ENCODE measurements at regions not wholly inside any gene's neighbourhood (a gene's known extent, or its start where the extent isn't known, plus 50 kb on each side); places are given as distances from the start of the nearest gene placed in this dataset.

DNA sequence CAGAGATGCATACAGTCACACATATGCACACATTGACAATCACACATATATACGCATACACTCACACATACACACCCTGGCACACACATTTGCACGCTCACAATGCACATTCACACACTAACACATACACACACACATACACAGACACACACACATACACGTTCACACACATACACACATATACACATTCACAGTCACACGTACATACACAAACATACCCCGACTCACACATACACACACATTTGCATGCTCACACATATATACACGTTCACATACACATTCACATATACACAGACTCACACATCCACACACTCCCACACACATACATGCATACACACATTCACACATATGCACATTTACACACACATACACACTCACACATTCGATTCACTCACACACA is 366.8 kb upstream of the ID4 start:
- TF ChIP-seq CTCF (conservative IDR thresholded peaks at IDR 0.05) (no peak), ZFX (IDR thresholded peaks at IDR 0.05) (no peak)
- H3K27ac ChIP-seq: no peak overlapping the region; the same call in 1 of the 2 replicates

DNA sequence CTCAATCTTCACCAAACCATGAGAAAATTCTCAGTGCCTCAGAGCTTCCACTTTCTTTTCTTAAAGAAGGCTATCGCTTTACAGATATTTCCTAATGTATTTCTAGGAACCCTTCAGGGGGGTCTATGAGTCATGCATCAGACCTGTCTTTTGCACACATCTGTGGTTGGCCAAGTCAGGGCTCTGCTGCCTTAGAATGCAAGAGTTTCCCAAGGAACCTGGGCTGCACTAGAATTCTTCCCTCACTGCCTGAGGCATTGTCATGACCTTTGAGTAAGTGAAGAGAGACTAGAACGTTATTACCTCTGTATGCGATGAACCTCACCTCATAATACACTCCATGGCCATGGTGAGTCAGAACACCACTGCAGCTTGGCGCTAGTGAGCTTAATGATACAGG is 365.0 kb upstream of the ID4 start:
- TF ChIP-seq CTCF (conservative IDR thresholded peaks at IDR 0.05) (no peak), ZFX (IDR thresholded peaks at IDR 0.05) (no peak)
- H3K27ac ChIP-seq: no peak overlapping the region

DNA sequence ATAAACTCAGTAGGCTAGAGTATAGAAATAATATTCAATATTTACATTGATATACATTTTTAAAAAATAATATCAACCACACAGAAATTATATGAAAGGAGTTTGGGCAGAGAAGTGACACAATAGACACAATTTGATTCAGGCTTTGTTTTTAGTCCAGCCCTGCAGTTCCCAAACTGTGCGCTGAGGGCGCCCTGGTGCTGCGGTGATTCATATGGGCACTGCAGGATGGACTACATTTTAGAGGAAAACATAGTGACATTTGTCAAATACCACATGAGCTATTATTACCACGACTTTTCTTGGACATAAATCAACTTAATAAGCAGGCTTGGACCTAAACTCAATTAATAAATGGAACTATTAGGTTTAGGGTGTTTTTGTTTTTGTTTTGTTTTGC is 364.3 kb upstream of the ID4 start:
- H3K27ac ChIP-seq: no peak overlapping the region
- peak; percentile 68 for TF ChIP-seq CTCF (conservative IDR thresholded peaks at IDR 0.05)
- no peak for TF ChIP-seq ZFX (IDR thresholded peaks at IDR 0.05)

DNA sequence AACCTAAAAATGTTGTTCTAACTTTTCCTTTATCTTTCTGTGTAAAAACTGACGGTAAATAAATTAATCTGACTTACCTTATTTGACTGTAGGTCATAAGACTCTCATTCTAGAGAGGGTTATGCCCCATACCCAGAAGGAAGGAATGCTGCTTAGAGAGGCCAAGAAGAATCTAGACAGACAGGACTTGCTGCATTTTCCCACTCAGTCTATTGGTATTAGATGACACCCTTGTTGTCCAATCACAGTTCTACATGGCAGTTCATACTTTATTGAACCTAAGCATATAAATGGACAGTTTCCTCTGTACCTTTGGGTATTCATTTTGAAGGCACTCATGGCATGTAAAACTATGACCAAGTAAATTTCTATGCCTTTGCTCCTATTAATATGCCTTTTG is 359.6 kb upstream of the ID4 start:
- H3K27ac ChIP-seq: no peak overlapping the region
- TF ChIP-seq CTCF (conservative IDR thresholded peaks at IDR 0.05) (no peak), ZFX (IDR thresholded peaks at IDR 0.05) (no peak)

DNA sequence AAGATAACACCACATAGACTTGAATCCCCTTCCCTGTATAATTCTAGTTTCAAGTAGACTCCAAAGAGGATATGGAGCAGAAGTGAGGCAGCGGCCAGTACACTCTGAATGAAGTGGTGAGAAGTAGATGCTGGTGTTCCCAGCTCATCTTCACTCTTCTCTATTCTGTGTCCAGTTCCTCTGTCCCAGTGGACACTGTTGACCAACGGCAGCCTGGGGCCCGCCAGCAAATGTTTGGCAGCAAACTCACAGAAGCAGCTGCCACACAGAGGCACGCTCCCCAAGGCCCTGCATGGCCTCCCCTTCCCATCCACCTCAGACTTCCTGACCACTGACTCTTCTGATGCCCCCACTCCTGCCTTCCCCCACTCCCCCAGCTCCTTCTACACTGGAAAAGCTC is 358.9 kb upstream of the ID4 start:
- H3K27ac ChIP-seq: no peak overlapping the region
- TF ChIP-seq CTCF (conservative IDR thresholded peaks at IDR 0.05): no peak
- TF ChIP-seq ZFX (IDR thresholded peaks at IDR 0.05): no peak

GRCh38 chr6:19478992-19479391 is 358.2 kb upstream of the ID4 start:
- no peak overlapping the region for H3K27ac ChIP-seq
- TF ChIP-seq ZFX (IDR thresholded peaks at IDR 0.05): no peak
- no peak for TF ChIP-seq CTCF (conservative IDR thresholded peaks at IDR 0.05)

DNA sequence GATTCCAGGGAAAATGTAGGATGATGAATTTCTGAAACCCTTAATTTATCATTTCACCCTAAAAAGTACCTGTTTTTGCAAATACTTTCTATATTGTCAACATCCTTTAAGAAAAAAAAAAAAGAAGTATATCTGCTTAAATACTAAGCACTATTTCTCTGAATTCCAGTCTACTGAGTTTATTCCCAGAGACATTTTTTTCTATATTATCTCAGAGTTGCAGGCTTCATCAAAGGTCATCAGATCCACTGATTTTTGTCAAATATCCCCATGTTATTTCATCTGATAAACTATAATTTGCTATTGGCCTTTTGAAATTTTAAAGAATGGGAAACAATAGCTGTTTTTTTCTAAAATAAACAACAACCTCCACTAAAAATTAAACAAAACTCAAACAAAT is 357.6 kb upstream of the ID4 start:
- no peak overlapping the region for H3K27ac ChIP-seq
- TF ChIP-seq ZFX (IDR thresholded peaks at IDR 0.05) (no peak), CTCF (conservative IDR thresholded peaks at IDR 0.05) (no peak)
